ENCODE measurements at regions not wholly inside any gene's neighbourhood (a gene's known extent, or its start where the extent isn't known, plus 50 kb on each side); places are given as distances from the start of the nearest gene placed in this dataset.

GRCh38 chr10:42488416-42488815 lies 150.0 kb downstream of the ZNF33B start:
- Histone ChIP-seq H3K4me3 (ENCODE audit: low read depth in 1 of 3, low read length in 3 of 3) (no peak overlapping the region), H3K27ac (ENCODE audit: low read depth in 1 of 2, low read length in 2 of 2) (no peak overlapping the region), H3K9ac (ENCODE audit: low read depth in 1 of 2, low read length in 2 of 2) (no peak overlapping the region), H3K27me3 (ENCODE audit: control insufficient read depth in 4 of 4, insufficient read depth in 4 of 4, low read length in 3 of 4) (no peaks in the 10 kb centered on the region), H3K4me1 (ENCODE audit: control insufficient read depth in 4 of 4, insufficient read depth in 4 of 4, low read length in 3 of 4) (no peaks in the 10 kb centered on the region), H3K36me3 (ENCODE audit: control insufficient read depth in 4 of 4, insufficient read depth in 3 of 4, low read depth in 1 of 4, low read length in 3 of 4) (no peaks in the 10 kb centered on the region), H3K9me3 (ENCODE audit: control insufficient read depth in 4 of 4, low read length in 3 of 4) (peaks cover 0 to 4% (median 2%) of the 10 kb centered on the region in 4 donors)
- WGBS = 69% methylated on average over 5 of the region's 5 CpGs
- no peak for DNase-seq (ENCODE audit: low spot score)
- TF ChIP-seq HNF4A (conservative IDR thresholded peaks at IDR 0.05) = no peak
- TF ChIP-seq ZBTB33 (IDR thresholded peaks at IDR 0.05) = no peak
- TF ChIP-seq YY1 (IDR thresholded peaks at IDR 0.05) = no peak
- no peak for TF ChIP-seq SP1 (IDR thresholded peaks at IDR 0.05)
- TF ChIP-seq ATF3 (IDR thresholded peaks at IDR 0.05) = no peak
- TF ChIP-seq CTCF (IDR thresholded peaks at IDR 0.05; ENCODE audit: low read depth, low read length, missing input control) = no peak
- TF ChIP-seq RXRA (IDR thresholded peaks at IDR 0.05) = no peak

DNA sequence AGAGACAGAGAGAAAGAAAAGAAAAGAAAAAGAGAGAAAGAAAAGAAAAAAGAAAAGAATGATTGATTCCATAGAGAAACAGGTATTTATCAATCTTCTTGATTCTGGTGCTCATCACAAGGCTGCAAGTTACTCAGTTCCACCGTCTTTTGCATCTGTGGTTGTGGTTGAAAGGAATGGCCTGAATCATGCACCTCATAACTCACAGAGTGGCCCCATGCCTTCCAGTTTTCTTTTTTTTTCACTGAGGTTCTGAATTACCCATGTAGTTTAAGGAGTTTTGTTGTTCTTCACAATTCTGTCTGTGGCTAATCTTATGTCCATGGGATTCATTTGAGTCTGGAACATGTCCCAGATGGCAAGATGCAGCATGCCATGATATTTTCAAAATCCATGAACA lies 156.0 kb downstream of the ZNF33B start:
- Histone ChIP-seq H3K4me1 (ENCODE audit: control insufficient read depth in 4 of 4, insufficient read depth in 4 of 4, low read length in 3 of 4) (no peaks in the 10 kb centered on the region), H3K36me3 (ENCODE audit: control insufficient read depth in 4 of 4, insufficient read depth in 3 of 4, low read depth in 1 of 4, low read length in 3 of 4) (no peaks in the 10 kb centered on the region), H3K9me3 (ENCODE audit: control insufficient read depth in 4 of 4, low read length in 3 of 4) (peaks cover 0 to 4% (median 2%) of the 10 kb centered on the region in 4 donors), H3K9ac (ENCODE audit: low read depth in 1 of 2, low read length in 2 of 2) (no peak overlapping the region), H3K27me3 (ENCODE audit: control insufficient read depth in 4 of 4, insufficient read depth in 4 of 4, low read length in 3 of 4) (peaks cover 0 to 3% (median 0%) of the 10 kb centered on the region in 4 donors), H3K4me3 (ENCODE audit: low read depth in 1 of 3, low read length in 3 of 3) (no peak overlapping the region), H3K27ac (ENCODE audit: low read depth in 1 of 2, low read length in 2 of 2) (no peak overlapping the region)
- TF ChIP-seq YY1 (IDR thresholded peaks at IDR 0.05) = no peak
- no peak for TF ChIP-seq RAD21 (IDR thresholded peaks at IDR 0.05)
- no peak for TF ChIP-seq NR2F2 (IDR thresholded peaks at IDR 0.05)
- TF ChIP-seq, protein P1, sequence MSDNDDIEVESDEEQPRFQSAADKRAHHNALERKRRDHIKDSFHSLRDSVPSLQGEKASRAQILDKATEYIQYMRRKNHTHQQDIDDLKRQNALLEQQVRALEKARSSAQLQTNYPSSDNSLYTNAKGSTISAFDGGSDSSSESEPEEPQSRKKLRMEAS (IDR thresholded peaks at IDR 0.05) = no peak
- no peak for TF ChIP-seq GABPA (IDR thresholded peaks at IDR 0.05 in 1 of 2, conservative IDR thresholded peaks at IDR 0.05 in 1 of 2)
- TF ChIP-seq EGR1 (IDR thresholded peaks at IDR 0.05; ENCODE audit: low read depth in 2 of 2) = no peak
- no peak for TF ChIP-seq HNF4G (IDR thresholded peaks at IDR 0.05)
- no peak for TF ChIP-seq CTCF (IDR thresholded peaks at IDR 0.05; ENCODE audit: low read depth, low read length, missing input control)
- TF ChIP-seq TAF1 (conservative IDR thresholded peaks at IDR 0.05) = no peak
- TF ChIP-seq, protein P2, sequence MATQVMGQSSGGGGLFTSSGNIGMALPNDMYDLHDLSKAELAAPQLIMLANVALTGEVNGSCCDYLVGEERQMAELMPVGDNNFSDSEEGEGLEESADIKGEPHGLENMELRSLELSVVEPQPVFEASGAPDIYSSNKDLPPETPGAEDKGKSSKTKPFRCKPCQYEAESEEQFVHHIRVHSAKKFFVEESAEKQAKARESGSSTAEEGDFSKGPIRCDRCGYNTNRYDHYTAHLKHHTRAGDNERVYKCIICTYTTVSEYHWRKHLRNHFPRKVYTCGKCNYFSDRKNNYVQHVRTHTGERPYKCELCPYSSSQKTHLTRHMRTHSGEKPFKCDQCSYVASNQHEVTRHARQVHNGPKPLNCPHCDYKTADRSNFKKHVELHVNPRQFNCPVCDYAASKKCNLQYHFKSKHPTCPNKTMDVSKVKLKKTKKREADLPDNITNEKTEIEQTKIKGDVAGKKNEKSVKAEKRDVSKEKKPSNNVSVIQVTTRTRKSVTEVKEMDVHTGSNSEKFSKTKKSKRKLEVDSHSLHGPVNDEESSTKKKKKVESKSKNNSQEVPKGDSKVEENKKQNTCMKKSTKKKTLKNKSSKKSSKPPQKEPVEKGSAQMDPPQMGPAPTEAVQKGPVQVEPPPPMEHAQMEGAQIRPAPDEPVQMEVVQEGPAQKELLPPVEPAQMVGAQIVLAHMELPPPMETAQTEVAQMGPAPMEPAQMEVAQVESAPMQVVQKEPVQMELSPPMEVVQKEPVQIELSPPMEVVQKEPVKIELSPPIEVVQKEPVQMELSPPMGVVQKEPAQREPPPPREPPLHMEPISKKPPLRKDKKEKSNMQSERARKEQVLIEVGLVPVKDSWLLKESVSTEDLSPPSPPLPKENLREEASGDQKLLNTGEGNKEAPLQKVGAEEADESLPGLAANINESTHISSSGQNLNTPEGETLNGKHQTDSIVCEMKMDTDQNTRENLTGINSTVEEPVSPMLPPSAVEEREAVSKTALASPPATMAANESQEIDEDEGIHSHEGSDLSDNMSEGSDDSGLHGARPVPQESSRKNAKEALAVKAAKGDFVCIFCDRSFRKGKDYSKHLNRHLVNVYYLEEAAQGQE (IDR thresholded peaks at IDR 0.05) = no peak
- TF ChIP-seq ATF3 (IDR thresholded peaks at IDR 0.05) = no peak
- no peak for TF ChIP-seq FOXA2 (IDR thresholded peaks at IDR 0.05)
- TF ChIP-seq FOXA1 (IDR thresholded peaks at IDR 0.05) = no peak
- TF ChIP-seq RXRA (IDR thresholded peaks at IDR 0.05) = no peak
- TF ChIP-seq ZBTB33 (IDR thresholded peaks at IDR 0.05) = no peak
- no peak for TF ChIP-seq SP1 (IDR thresholded peaks at IDR 0.05)
- no peak for TF ChIP-seq HNF4A (conservative IDR thresholded peaks at IDR 0.05)
- no peak for TF ChIP-seq JUND (IDR thresholded peaks at IDR 0.05)
- 76% methylated on average over 1 of the region's 1 CpG for WGBS
- DNase-seq (ENCODE audit: low spot score) = no peak

Data from liver (tissue), 8 donors.